GM19467 (cell line): ENCODE measurements at regions not wholly inside any gene's neighbourhood (a gene's known extent, or its start where the extent isn't known, plus 50 kb on each side); places are given as distances from the start of the nearest gene placed in this dataset.

Experiments used
- ATAC-seq: cut with Tn5 transposase; IDR thresholded peaks from one replicate; pipeline ENCODE4 v1.9.1; 2021; ENCODE audit warnings: mild to moderate bottlenecking, moderate library complexity; ENCODE audit not compliant: unreplicated experiment

DNA sequence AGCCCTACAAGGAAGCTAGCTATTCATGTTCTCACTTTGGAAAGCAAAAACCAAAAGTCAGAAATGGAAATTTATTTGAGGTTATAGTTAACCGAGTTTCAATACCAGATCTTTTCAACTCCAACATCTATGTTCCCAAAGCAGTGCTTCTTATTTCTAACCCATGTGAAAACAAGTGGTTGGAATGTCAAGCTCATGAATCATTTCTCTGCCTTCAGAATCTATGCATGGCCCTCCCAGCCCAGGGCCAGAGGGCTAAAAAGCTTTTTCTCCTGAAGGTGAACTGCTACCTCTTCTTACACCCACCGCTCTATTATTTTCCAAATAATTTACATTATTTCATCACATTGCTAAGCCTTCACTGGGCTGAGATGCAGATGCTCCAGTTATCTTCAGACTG lies 158.4 kb downstream of the SP3 start:
- ATAC-seq, result no peak

DNA sequence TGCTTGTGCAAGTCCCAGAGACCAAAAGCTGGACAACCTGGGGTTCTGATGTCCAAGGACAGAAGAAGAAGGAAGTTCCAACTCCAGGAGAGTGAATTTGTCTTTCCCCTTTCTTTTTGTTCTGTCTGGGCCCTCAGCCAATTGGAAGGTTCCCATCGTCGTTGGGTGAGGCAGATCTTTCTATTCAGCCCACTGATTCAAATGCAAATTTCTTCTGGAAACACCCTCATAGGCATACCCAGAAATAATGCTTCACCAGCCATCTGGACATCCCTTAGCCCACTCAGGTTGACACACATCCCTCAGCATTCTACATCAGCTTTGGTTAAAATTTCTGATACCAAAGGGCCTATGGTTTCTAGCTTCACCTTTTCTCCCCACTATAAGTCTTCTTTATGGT lies 156.5 kb downstream of the SP3 start:
- ATAC-seq, result no peak

DNA sequence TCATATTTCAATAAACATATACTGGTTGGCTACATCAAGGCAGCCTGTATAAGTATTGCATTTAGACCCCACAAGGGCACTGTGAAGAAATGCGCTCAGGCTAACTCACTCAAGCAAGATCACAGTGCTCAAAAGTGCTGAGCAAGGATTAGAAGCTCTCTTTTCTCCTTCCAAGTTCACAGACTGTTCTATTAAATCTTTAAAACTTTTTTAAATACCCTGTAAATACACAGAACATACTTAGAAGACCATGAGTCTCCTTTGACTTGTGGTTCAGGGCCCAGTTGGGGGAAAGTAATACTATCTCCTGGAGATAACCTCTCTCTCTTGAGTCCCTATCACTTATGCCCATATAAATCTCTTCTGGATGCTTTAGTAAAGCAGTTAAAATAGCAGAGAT lies 152.9 kb downstream of the SP3 start:
- ATAC-seq, result no peak

DNA sequence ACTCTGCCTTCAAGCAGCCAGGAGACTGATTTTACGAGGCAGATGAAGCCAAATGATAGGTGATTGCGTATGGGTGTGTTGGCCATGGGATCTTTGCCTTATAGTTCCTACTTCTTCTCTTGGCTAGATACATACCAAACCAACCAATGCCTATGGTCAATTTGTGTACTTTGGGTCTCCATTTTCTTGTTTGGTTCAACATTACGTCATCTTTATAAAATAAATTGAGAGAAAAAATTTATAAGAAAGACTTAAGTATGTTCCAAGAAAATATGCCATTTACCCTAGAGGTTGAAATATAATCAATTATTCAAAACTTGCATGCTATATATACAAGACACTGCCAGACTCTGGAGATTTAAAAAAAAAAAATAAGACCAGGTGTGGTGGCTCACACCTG lies 150.9 kb downstream of the SP3 start:
- no peak for ATAC-seq

DNA sequence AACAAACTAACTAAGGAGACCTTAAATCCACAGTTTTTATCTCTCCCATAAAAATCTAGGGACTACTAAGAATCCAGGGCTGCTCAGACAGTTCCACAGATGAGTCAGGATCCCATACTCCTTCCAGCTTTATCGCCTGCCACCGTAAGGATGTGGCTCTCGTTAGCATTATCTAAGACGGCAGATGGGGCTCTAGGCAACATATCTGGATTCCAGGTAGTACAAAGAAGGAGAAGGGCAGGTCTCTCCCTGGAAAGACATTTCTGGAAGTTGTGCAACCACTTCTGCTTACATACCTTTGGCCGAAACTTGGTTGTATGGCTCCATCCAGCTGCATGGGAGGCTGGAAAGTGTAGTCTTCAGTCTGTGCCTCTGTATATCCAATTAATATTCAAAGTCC lies 149.4 kb downstream of the SP3 start:
- no peak for ATAC-seq

DNA sequence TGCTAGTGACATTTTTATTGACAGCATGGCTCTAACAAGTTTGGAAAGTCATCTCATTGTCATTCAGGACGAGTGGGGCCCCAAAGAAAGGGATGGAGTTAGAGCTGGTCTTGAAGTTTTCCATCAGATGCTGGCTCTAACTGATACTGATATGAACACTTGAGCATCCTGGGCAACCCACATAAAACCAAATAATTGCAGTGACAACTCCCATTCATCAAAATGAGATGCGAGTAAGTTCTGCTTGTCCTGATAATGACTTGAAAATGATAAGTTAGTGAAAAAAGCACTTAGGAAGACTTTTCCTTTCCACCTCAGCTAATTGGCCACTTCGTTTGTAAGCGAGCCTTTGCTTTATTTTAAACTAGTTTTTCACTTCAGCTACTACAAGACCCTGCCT lies 147.6 kb downstream of the SP3 start:
- no peak for ATAC-seq

DNA sequence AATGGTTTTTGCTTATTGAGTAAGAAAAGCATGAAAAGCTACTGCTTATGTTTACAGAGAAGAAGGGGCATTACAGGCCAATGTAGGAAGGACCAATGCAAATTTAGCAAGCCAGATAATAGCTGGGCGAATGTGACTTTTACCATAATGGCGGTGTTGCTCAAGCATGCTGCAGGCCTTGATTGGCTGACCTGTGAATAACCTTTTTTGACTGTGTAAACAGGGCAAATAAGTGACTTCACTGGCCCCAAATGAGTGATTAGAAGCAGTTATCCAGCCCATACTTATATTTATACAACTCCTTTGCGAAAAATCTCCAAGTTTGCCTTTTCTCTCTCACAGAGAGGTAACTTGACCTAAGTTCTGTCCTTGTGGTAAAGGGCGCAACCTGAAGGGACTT lies 146.9 kb downstream of the SP3 start:
- no peak for ATAC-seq

DNA sequence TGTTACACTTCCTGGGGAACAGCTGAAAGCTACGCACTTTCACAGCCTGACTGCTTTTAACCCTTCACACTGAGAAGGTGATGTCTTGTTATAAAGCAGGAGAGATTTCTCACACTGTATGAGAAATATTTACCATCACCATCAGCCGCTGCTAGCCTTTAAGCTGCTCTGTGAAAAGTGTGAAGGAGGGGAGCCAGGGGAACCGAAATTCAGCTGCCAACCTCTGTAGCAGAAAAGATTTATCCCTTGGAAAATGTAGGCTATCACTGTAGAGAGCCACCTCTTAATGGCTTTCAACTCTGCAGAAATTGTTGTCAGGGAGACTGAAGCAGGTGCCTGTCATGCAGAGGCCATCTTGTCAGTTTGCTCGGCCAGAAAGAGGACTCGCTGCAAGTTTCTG lies 145.3 kb downstream of the SP3 start:
- ATAC-seq, result no peak

DNA sequence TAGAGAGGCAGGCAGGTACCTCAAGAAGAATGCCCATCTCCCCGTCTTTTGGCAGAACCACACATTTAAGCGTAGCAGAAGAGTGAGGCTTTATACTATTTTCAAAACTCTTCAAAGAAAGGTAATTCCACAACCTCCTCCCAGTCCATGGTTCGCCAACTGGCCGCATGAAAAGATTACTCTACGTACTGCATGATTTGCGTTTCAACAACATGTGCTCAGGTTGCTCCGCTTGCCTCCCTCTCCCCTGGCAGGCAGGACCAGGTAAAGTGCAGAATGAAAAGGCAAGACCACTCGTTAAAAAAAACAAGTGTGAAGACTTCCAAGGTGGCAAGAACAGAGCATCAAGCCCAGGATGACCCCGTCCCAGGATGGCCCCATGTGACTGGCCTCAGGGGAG lies 143.7 kb downstream of the SP3 start:
- ATAC-seq, result no peak

DNA sequence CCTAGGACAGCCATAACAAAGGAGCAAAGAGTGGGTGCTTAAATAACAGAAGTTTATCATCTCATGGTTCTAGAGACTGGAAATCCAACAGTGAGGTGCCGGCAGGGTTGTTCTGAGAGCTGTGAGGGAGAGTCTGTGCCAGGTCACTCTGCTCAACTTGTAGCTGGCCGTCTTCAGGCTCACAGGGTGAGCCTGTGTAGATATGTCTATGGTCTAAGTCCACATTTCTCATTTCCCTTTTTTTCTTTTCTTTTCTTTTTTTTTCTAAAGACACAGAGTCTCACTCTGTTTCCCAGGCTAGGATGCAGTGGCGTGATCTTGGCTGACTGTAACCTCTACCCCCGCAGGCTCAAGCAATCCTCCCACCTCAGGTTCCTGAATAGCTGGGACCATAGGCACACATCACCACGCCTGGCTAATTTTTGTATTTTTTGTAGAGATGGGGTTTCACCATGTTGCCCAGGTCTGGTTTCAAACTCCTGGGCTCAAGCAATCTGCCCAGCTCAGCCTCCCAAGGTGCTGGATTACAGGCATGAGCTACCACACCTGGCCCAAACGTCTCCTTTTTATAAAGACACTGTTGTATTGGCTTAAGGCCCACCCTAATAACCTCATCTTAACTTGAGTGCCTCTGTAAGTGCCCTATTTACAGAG lies 142.2 kb downstream of the SP3 start:
- ATAC-seq, result no peak

DNA sequence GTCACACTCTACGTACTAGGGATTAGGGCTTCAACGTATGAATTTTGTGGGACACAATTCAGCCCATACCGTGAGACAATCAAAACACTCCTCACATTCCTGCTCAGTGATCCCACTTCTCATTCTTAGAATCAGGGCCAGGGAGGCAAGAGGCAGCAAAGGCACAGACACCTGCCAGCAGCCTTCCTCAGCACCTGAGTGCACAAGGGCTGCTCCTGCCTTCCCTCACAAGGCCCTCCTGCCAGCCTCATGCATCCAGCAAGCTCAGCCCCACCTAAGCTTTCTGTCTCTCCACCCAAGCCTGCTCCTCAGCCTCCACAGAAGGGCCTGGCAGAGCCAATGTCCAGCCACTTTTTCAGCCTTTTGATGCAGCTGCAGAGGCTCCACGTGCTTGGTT lies 141.6 kb downstream of the SP3 start:
- no peak for ATAC-seq

DNA sequence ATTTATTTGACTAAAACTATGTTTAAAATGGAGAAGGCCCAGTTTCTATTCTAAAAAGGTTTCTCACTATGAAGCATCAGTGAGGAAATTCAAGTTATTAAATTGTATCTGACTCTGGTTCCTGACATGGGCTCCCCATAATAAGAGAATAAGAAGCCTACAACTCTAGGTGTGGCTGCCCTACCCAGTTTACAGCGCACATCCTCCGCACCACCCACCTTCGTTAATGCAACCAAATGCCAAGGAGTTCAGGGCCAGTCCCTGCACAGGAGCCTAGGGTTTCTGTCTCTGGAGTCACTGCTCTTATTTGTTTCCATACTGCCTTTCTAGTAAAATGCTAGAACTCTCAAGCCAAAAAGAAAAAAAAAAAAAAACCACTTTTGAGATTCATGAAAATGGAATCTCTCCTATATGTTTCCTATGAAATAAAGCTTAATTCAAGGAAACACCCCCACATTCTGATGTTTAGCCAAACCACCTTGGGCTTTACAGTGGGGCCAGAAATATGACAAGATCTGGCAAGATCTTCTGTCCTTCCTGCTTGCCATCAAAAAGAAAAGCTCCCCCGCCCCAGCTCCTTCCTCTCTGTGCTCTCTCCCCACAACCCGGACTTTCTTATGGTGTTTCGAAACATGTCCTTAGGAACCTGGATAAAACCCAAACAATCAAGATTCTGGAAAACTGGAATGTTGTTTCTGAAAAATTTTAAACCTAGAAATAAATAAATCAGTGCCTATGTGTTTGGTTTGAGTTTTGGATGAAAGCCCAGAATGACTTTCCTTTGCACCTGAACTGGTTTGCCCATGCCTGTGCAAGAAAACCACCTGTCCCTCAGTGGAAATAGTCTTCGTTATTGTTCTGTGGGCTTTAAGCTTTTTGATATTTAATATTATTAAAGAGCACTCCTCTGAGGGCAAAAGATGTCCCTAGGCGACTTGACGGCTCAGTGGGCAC lies 136.7 kb downstream of the SP3 start:
- ATAC-seq, result no peak

DNA sequence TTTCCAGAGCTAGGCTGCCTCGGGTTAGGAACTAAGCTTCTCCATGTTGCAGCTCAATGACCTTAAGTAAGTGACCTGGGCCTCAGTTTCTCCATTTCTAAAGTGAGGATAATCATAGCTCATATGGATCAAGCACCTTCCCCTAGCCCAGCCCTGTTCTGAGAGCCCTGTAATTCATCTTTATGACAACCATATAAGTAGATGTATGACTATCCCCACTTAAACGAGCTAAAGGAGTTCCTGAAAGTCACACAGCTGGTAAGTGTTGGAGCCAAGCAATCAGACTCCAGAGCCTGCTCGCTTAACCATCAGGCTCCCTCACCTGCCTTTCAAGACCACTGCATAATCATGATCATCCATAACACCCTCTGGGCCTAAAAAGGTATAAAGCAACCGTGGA lies 135.4 kb downstream of the SP3 start:
- ATAC-seq, result no peak

DNA sequence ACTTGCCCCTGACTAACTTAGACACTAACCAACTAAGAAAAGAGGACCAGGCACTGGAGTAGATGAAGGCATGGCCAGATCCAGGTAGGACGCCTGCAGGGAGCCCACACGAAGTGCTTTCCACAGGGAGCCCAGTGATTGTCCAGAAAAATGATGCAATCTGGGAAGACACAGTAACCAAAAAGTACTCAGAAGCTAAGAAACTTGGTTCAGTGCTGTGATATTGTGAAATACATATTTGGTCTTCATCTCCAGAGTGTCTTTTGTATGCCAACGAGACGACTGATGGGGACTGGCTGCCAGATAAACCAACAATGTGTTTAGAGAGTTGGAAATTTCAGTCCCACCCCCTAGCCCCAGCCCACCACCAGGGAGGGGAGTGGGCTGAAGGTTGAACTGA lies 135.0 kb downstream of the SP3 start:
- ATAC-seq, result no peak

DNA sequence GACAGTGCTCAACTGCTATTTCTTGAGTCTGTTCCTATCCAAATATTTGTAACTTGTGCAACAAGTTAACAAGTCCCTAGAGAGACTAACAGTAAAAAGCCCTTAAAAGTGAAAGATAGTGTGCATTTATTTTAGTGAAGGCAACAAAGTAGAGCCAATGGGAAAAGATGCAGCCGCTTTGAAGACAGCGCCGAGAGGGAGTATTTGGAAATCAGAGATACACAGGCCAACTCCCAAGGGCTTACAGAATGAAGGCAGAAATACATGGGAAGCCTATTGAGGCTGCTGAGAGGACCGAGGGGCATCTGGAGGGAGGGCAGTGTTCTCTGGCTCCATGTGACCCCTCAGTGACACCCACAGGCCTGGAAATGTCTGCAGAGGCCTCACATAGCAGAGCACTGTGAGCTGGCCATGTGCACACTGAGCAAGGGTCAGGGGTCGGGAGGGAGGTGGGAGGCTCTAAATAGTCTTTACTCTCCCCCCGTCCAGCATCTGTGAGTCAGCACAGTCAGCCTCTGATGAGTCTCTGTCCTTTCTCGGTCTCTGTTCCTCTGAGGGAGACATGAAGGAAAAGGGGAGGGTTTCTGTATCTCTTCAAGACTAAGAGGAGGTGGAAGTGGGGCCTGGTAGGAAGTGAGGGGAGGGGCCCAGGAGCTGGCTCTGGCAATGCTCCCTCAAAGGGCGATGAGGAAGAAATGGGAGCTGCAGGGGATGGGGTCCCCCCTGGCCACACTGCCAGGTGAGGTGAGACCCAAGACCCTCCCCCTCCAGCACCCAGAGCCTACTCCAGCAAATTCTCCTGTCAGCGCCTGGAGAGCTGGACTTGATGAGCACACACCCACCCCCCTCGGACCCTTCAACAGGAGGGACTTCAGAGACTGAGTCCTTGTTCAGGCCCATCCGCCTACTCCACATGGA lies 133.6 kb downstream of the SP3 start:
- ATAC-seq, result no peak

DNA sequence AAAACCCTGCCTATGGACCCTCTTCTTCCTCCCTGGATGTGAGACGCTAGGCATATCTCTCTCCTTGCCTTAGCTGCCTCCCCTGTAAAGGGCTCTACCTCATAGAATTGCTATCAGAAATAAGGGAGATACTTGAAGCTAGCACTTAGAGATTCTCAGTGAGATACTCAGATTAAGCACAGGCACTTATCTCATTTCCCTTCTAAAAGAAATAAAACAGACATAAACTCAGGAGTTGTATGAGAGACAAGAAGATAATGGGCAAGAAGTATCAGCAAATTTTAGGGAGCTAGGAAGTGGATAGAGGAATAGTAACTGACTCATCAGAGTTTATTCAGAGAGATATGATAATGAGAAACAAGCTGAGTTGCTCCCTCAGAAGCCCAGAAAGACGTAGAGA lies 131.0 kb downstream of the SP3 start:
- no peak for ATAC-seq

DNA sequence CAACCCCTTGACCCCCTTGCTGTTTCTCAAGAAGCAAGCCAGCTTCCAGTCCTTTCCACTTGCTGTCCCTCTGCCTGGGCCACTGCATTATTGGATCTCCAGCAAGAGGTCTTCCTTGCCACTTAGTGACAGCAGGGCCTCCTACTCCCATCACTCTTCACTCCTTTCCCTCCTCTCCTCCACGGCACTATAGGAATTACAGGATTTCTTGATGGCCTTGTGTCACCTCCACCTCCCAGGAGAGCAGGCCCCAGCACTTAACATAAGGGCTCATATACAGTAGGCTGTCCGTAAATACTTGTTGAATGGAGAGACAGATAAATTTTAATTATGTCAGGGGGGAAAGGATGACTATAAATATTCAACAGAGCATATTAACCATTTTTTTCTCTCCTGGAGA lies 129.4 kb downstream of the SP3 start:
- no peak for ATAC-seq

DNA sequence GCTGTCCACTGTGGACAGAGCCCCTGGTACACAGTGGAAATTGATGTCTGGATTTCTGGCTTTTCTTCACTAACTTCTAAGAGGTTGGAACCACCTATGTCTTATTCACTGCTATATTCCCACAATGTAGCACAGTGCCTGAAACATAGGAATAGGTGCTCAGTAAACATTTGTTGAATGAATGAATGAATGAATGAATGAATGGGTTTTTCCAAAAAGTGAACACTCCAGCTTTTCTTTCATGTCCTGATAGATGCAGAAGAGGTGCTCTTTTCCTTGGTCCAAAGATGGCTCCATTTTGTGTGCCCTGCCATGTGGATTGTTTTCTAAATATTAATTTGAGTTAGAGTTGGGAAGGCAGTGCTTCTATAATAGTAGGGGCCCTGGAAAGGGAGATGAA lies 124.1 kb downstream of the SP3 start:
- ATAC-seq, result no peak

DNA sequence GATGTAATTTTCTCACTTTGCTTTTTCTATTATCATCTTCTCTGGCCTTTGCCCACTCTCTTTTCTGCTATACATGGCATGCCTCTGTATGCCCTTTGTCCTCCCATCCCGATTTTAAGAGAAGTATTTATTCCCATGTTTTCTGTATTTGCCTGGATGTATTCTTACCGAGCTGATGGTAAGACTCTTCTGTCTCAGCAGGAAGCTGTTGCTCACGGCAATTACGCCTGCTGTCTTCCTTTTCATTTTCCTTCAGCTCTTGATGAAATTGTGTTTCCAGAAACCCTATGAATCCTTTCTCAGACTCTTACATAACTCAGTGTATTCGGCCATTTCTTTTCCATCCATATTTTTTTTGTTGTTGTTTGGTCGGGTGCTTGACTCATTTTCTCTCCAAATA lies 121.6 kb downstream of the SP3 start:
- ATAC-seq, result no peak

DNA sequence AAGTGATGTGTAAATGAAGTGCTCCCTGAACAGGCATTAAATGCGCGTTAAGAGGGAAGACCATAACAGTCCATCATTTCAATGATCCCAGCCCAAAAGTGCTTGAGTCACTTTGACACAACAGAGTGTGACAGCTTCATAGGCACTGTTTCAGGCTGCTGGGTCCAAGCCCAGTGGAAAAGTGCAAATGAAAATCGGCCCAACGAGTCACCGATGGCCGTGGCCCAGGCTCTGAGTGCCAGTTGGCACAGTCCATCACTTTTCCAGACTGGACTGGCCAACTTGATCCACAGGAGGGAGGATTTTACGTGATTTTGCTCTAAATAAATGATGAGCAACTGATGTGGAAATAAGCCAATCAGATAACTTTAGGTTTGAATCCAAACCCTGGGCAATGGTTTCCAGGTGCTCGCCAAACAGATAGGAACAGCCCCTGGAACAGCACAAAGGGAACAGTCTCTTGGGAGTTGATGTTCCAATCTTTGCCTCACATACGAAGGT lies 114.0 kb downstream of the SP3 start:
- no peak for ATAC-seq

DNA sequence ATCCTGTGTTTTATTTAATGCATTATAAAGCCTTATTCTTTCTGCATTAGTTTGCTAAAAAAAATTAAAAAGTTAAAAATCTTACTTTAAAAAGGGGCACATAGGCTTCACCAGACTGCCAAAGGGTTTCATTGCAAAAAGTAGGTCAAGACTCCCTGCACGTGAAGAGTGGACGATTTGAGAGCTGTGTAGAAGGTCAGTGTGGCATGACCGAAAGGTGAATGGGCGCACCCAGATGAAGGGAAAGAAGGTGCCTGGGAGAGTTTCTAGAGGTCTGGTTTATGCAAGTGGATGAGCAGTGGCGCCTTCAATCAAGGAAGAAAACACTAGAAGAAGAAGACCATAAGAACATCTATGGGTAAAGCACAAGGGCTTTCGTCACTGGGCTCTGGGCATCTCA lies 111.0 kb downstream of the SP3 start:
- ATAC-seq, result no peak
